ENCODE measurements at regions not wholly inside any gene's neighbourhood (a gene's known extent, or its start where the extent isn't known, plus 50 kb on each side); places are given as distances from the start of the nearest gene placed in this dataset.

GRCh38 chr10:55158633-55159032 is 357.6 kb upstream of the PCDH15 start:
- TF ChIP-seq CTCF (IDR thresholded peaks at IDR 0.05): no peak
- no peak for TF ChIP-seq POLR2A (IDR thresholded peaks at IDR 0.05)
- no peak for TF ChIP-seq EP300 (IDR thresholded peaks at IDR 0.05)
- H3K9me3 ChIP-seq: no peaks in the 10 kb centered on the region

GRCh38 chr10:55146032-55146431 is 345.0 kb upstream of the PCDH15 start:
- no peak for DNase-seq (ENCODE audit: low spot score in 2 of 2)
- no peaks in the 10 kb centered on the region for H3K4me1 ChIP-seq
- H3K4me3 ChIP-seq: no peak overlapping the region
- H3K36me3 ChIP-seq: no peaks in the 10 kb centered on the region
- no peak overlapping the region for H3K27ac ChIP-seq
- H3K9me3 ChIP-seq: no peaks in the 10 kb centered on the region
- no peak for TF ChIP-seq CTCF (IDR thresholded peaks at IDR 0.05)
- TF ChIP-seq EP300 (IDR thresholded peaks at IDR 0.05): no peak
- TF ChIP-seq POLR2A (IDR thresholded peaks at IDR 0.05): no peak
- 51 to 57% methylated on average over 5 of the region's 5 CpGs for WGBS, 2 donors
- no peaks in the 10 kb centered on the region for H3K27me3 ChIP-seq

More at GRCh38 chr10:55158633-55159032, 357.6 kb upstream of the PCDH15 start:
- 0% methylated on average over 1 of the region's 1 CpG for WGBS, 2 donors
- H3K36me3 ChIP-seq: no peaks in the 10 kb centered on the region
- H3K4me3 ChIP-seq: no peak overlapping the region
- no peak for DNase-seq (ENCODE audit: low spot score in 2 of 2)
- no peak overlapping the region for H3K27ac ChIP-seq
- H3K27me3 ChIP-seq: no peaks in the 10 kb centered on the region
- no peaks in the 10 kb centered on the region for H3K4me1 ChIP-seq

- Histone ChIP-seq H3K27ac (no peak overlapping the region), H3K9me3 (no peaks in the 10 kb centered on the region), H3K27me3 (no peaks in the 10 kb centered on the region), H3K4me3 (no peak overlapping the region), H3K4me1 (no peaks in the 10 kb centered on the region), H3K36me3 (no peaks in the 10 kb centered on the region)
- TF ChIP-seq EP300 (IDR thresholded peaks at IDR 0.05) (no peak), CTCF (IDR thresholded peaks at IDR 0.05) (no peak), POLR2A (IDR thresholded peaks at IDR 0.05) (no peak)
- 72 to 73% methylated on average over 2 of the region's 2 CpGs for WGBS, 2 donors
- DNase-seq (ENCODE audit: low spot score in 2 of 2): no peak
Measured at GRCh38 chr10:55144001-55144400, 343.0 kb upstream of the PCDH15 start.

- Histone ChIP-seq H3K4me3 (no peak overlapping the region), H3K36me3 (no peaks in the 10 kb centered on the region), H3K27me3 (no peaks in the 10 kb centered on the region), H3K27ac (no peak overlapping the region), H3K9me3 (no peaks in the 10 kb centered on the region), H3K4me1 (no peaks in the 10 kb centered on the region)
- DNase-seq (ENCODE audit: low spot score in 2 of 2): no peak
- TF ChIP-seq CTCF (IDR thresholded peaks at IDR 0.05): no peak
- no peak for TF ChIP-seq EP300 (IDR thresholded peaks at IDR 0.05)
- TF ChIP-seq POLR2A (IDR thresholded peaks at IDR 0.05): no peak
Measured at GRCh38 chr10:55141892-55142291, 340.9 kb upstream of the PCDH15 start.

- Histone ChIP-seq H3K9me3 (no peaks in the 10 kb centered on the region), H3K27me3 (no peaks in the 10 kb centered on the region), H3K27ac (no peak overlapping the region), H3K4me3 (no peak overlapping the region), H3K4me1 (no peaks in the 10 kb centered on the region), H3K36me3 (no peaks in the 10 kb centered on the region)
- WGBS, 2 donors: 95 to 99% methylated on average over 2 of the region's 2 CpGs
- DNase-seq (ENCODE audit: low spot score in 2 of 2): no peak
- TF ChIP-seq CTCF (IDR thresholded peaks at IDR 0.05) (no peak), EP300 (IDR thresholded peaks at IDR 0.05) (no peak), POLR2A (IDR thresholded peaks at IDR 0.05) (no peak)
Measured at GRCh38 chr10:55137063-55137462, 336.0 kb upstream of the PCDH15 start.

All from tibial nerve (tissue), 4 donors.